Sigmoid colon (tissue), 6 donors: ENCODE measurements at regions not wholly inside any gene's neighbourhood (a gene's known extent, or its start where the extent isn't known, plus 50 kb on each side); places are given as distances from the start of the nearest gene placed in this dataset.
A peak's percentile ranks its signal among the peaks of the same experiment; 100 is the strongest.

Experiments
- DNase-seq: peaks from one replicate; pipeline ENCODE4 v3.0.0-alpha.2; 2019
- H3K27ac ChIP-seq, 4 donors: fragments of 200-600 bp; sonication (generic); one replicate each; pipeline ENCODE4 v1.5.1; 2016 to 2019; ENCODE audit warnings: mild to moderate bottlenecking in 1 of 4
- H3K27me3 ChIP-seq, 3 donors: fragments of 200-600 bp; sonication (generic); one replicate each; pipeline ENCODE4 v1.5.1; 2019; ENCODE audit warnings: mild to moderate bottlenecking in 1 of 3
- H3K36me3 ChIP-seq, 4 donors: fragments of 200-600 bp; sonication (generic); one replicate each; pipeline ENCODE4 v1.5.1; 2016 to 2019
- H3K4me1 ChIP-seq, 4 donors: fragments of 200-600 bp; sonication (generic); one replicate each; pipeline ENCODE4 v1.5.1; 2017 to 2019
- H3K4me3 ChIP-seq, 4 donors: fragments of 200-600 bp; sonication (generic); one replicate each; pipeline ENCODE4 v1.5.1; 2017 to 2019; ENCODE audit warnings: mild to moderate bottlenecking in 2 of 4, moderate library complexity in 1 of 4
- H3K9me3 ChIP-seq, 4 donors: fragments of 200-600 bp in 3 of 4; sonication (generic) in 3 of 4; one replicate each; pipeline versions ENCODE4 v1.5.1 to v1.6.1; 2013 to 2019
- CTCF ChIP-seq, 4 experiments: fragments of 450-650 bp in 3 of 4; fragments of 200-600 bp in 1 of 4; IDR thresholded peaks; one replicate each; pipeline ENCODE4 v1.5.1; 2016 to 2019; ENCODE audit warnings: antibody characterized with exemption in 4 of 4, mild to moderate bottlenecking in 3 of 4, moderate library complexity in 2 of 4
- EP300 ChIP-seq, 4 donors: sonication (generic); formaldehyde crosslinking; IDR thresholded peaks; one replicate each; pipeline ENCODE4 v1.6.1; 2017; ENCODE audit warnings: antibody characterized with exemption in 4 of 4
- POLR2A ChIP-seq, 2 donors: fragments of 450-650 bp; IDR thresholded peaks; one replicate each; pipeline ENCODE4 v1.6.1; 2016; ENCODE audit warnings: antibody characterized with exemption in 2 of 2, mild to moderate bottlenecking in 2 of 2, moderate library complexity in 2 of 2
- POLR2AphosphoS5 ChIP-seq, 4 donors: sonication (generic); formaldehyde crosslinking; IDR thresholded peaks; one replicate each; pipeline ENCODE4 v1.6.1; 2017; ENCODE audit warnings: antibody characterized with exemption in 4 of 4
- WGBS, 2 donors: extraction: QIAGEN DNeasy Blood & Tissue Kit; methylation state at CpG; one replicate each; pipeline ENCODE4 v1.1.7; 2013; 5-methylcytosine and 5-hydroxymethylcytosine counted together
- intact Hi-C: fragments of 100-400 bp; cut with DNase I; formaldehyde crosslinking; loops from one replicate; pipeline ENCODE4 v1.15.1; 2023
- donor health status: healthy with polysubstance abuse.
- donor health status: healthy.

- intact Hi-C loops = no loop called here
- Histone ChIP-seq H3K27me3 (peaks cover 3 to 11% (median 6%) of the 10 kb centered on the region in 3 donors), H3K9me3 (no peaks in the 10 kb centered on the region), H3K4me3 (no peak overlapping the region), H3K36me3 (no peaks in the 10 kb centered on the region), H3K4me1 (no peaks in the 10 kb centered on the region), H3K27ac (no peak overlapping the region)
- TF ChIP-seq EP300 (IDR thresholded peaks at IDR 0.05) (no peak), POLR2AphosphoS5 (IDR thresholded peaks at IDR 0.05) (no peak), POLR2A (IDR thresholded peaks at IDR 0.05) (no peak), CTCF (IDR thresholded peaks at IDR 0.05) (no peak)
- peak; percentile 40 for DNase-seq
- 44 to 62% methylated on average over 11 of the region's 11 CpGs for WGBS, 2 donors
These were observed 162.4 kb upstream of the PPP2R2D start for GRCh38 chr10:131738396-131738735.

GRCh38 chr10:131739206-131739605, 161.6 kb upstream of the PPP2R2D start:
- intact Hi-C loops = no loop called here
- Histone ChIP-seq H3K9me3 (no peaks in the 10 kb centered on the region), H3K4me1 (no peaks in the 10 kb centered on the region), H3K4me3 (no peak overlapping the region), H3K36me3 (no peaks in the 10 kb centered on the region), H3K27ac (no peak overlapping the region), H3K27me3 (peaks cover 3 to 19% (median 12%) of the 10 kb centered on the region in 3 donors)
- TF ChIP-seq POLR2A (IDR thresholded peaks at IDR 0.05) (no peak), EP300 (IDR thresholded peaks at IDR 0.05) (no peak)
- 40 to 54% methylated on average over 10 of the region's 10 CpGs for WGBS, 2 donors
- peak; percentile 20 for DNase-seq

GRCh38 chr10:131742500-131742951, 158.3 kb upstream of the PPP2R2D start:
- no peaks in the 10 kb centered on the region for H3K9me3 ChIP-seq
- H3K4me3 ChIP-seq = no peak overlapping the region
- no peaks in the 10 kb centered on the region for H3K36me3 ChIP-seq
- WGBS, 2 donors = 90 to 92% methylated on average over 17 of the region's 17 CpGs
- no peaks in the 10 kb centered on the region for H3K4me1 ChIP-seq
- TF ChIP-seq POLR2A (IDR thresholded peaks at IDR 0.05) (no peak), EP300 (IDR thresholded peaks at IDR 0.05) (no peak), CTCF (IDR thresholded peaks at IDR 0.05) (no peak), POLR2AphosphoS5 (IDR thresholded peaks at IDR 0.05) (no peak)
- no peak overlapping the region for H3K27ac ChIP-seq
- intact Hi-C loops = no loop called here
- DNase-seq = peak; percentile 48
- H3K27me3 ChIP-seq = peaks cover 3 to 34% (median 12%) of the 10 kb centered on the region in 3 donors

GRCh38 chr10:131743190-131744151, 157.3 kb upstream of the PPP2R2D start:
- Histone ChIP-seq H3K27ac (no peak overlapping the region), H3K4me3 (no peak overlapping the region), H3K4me1 (no peaks in the 10 kb centered on the region), H3K27me3 (peaks cover 3 to 31% (median 12%) of the 10 kb centered on the region in 3 donors), H3K36me3 (no peaks in the 10 kb centered on the region), H3K9me3 (no peaks in the 10 kb centered on the region)
- peak; percentile 47 for DNase-seq
- WGBS, 2 donors = 27 to 49% methylated on average over 24 of the region's 24 CpGs
- intact Hi-C loops = no loop called here
- TF ChIP-seq EP300 (IDR thresholded peaks at IDR 0.05) (no peak), CTCF (IDR thresholded peaks at IDR 0.05) (no peak), POLR2AphosphoS5 (IDR thresholded peaks at IDR 0.05) (no peak), POLR2A (IDR thresholded peaks at IDR 0.05) (no peak)

GRCh38 chr10:131744346-131744745, 156.5 kb upstream of the PPP2R2D start:
- TF ChIP-seq CTCF (IDR thresholded peaks at IDR 0.05) = no peak
- no peak for TF ChIP-seq EP300 (IDR thresholded peaks at IDR 0.05)
- TF ChIP-seq POLR2AphosphoS5 (IDR thresholded peaks at IDR 0.05) = no peak
- no peak for TF ChIP-seq POLR2A (IDR thresholded peaks at IDR 0.05)
- intact Hi-C loops = no loop called here
- H3K27ac ChIP-seq = no peak overlapping the region
- no peak overlapping the region for H3K4me3 ChIP-seq
- H3K4me1 ChIP-seq = no peaks in the 10 kb centered on the region
- no peaks in the 10 kb centered on the region for H3K9me3 ChIP-seq
- 72 to 76% methylated on average over 10 of the region's 10 CpGs for WGBS, 2 donors
- peak; percentile 40 for DNase-seq
- no peaks in the 10 kb centered on the region for H3K36me3 ChIP-seq
- peaks cover 3 to 34% (median 12%) of the 10 kb centered on the region in 3 donors for H3K27me3 ChIP-seq
